Spleen (tissue), 7 donors: ENCODE measurements at regions not wholly inside any gene's neighbourhood (a gene's known extent, or its start where the extent isn't known, plus 50 kb on each side); places are given as distances from the start of the nearest gene placed in this dataset.

Experiments used
- CTCF ChIP-seq, 11 experiments: fragments of 200-600 bp in 7 of 11; fragments of 450-650 bp in 4 of 11; sonication (generic) in 4 of 11; IDR thresholded peaks in 8 of 11; conservative IDR thresholded peaks in 3 of 11; 1 replicate in 7 of 11; 2 replicates in 4 of 11; pipeline versions ENCODE4 v1.4.0 to v1.8.0; 2016 to 2021; ENCODE audit warnings: antibody characterized with exemption in 11 of 11, inconsistent platforms in 4 of 11, mild to moderate bottlenecking in 1 of 11
- POLR2AphosphoS5 ChIP-seq, 3 donors: sonication (generic); formaldehyde crosslinking; IDR thresholded peaks; one replicate each; pipeline ENCODE4 v1.5.1; 2017; ENCODE audit warnings: antibody characterized with exemption in 3 of 3
- donor health status: DM: no; HTN: no; CAD: no; lungs with moderate emphysema.
- donor health status: DM: no; HTN: no; CAD: no.
- donor health status: DM: no; HTN: no; CAD: no.

GRCh38 chr1:36733748-36734147, 251.0 kb upstream of the CSF3R start:
- TF ChIP-seq CTCF (IDR thresholded peaks at IDR 0.05 in 8 of 11, conservative IDR thresholded peaks at IDR 0.05 in 3 of 11) (no peak), POLR2AphosphoS5 (IDR thresholded peaks at IDR 0.05) (no peak)
